IPS-15b (cell line): ENCODE measurements at regions not wholly inside any gene's neighbourhood (a gene's known extent, or its start where the extent isn't known, plus 50 kb on each side); places are given as distances from the start of the nearest gene placed in this dataset.

Experiments used
- H3K27me3 ChIP-seq: one replicate; pipeline ENCODE4 v1.6.1; 2013; ENCODE audit warnings: low read length; ENCODE audit not compliant: control insufficient read depth, insufficient read depth
- H3K36me3 ChIP-seq: one replicate; pipeline ENCODE4 v1.6.1; 2013; ENCODE audit warnings: low read length; ENCODE audit not compliant: control insufficient read depth, insufficient read depth
- H3K4me1 ChIP-seq: one replicate; pipeline ENCODE4 v1.6.1; 2013; ENCODE audit warnings: mild to moderate bottlenecking, low read length; ENCODE audit not compliant: control insufficient read depth, insufficient read depth
- H3K4me3 ChIP-seq: one replicate; pipeline ENCODE4 v1.5.1; 2013; ENCODE audit warnings: low read depth, low read length
- H3K9ac ChIP-seq: one replicate; pipeline ENCODE4 v1.6.1; 2013; ENCODE audit warnings: low read depth, mild to moderate bottlenecking, low read length
- H3K9me3 ChIP-seq: one replicate; pipeline ENCODE4 v1.6.1; 2013; ENCODE audit warnings: mild to moderate bottlenecking, low read length; ENCODE audit not compliant: control insufficient read depth, insufficient read depth

GRCh38 chr5:125559296-125559695 is 812.9 kb upstream of the ZNF608 start:
- Histone ChIP-seq H3K27me3 (no peaks in the 10 kb centered on the region), H3K4me1 (no peaks in the 10 kb centered on the region), H3K36me3 (no peaks in the 10 kb centered on the region), H3K9me3 (no peaks in the 10 kb centered on the region), H3K4me3 (no peak overlapping the region), H3K9ac (no peak overlapping the region)

- Histone ChIP-seq H3K27me3 (no peaks in the 10 kb centered on the region), H3K36me3 (no peaks in the 10 kb centered on the region), H3K4me3 (no peak overlapping the region), H3K4me1 (no peaks in the 10 kb centered on the region), H3K9me3 (no peaks in the 10 kb centered on the region), H3K9ac (no peak overlapping the region)
These were observed 814.2 kb upstream of the ZNF608 start for GRCh38 chr5:125560476-125561225.

GRCh38 chr5:125564317-125564975 is 818.0 kb upstream of the ZNF608 start:
- H3K9ac ChIP-seq = peak overlapping the region; percentile 24
- no peaks in the 10 kb centered on the region for H3K27me3 ChIP-seq
- H3K36me3 ChIP-seq = no peaks in the 10 kb centered on the region
- no peaks in the 10 kb centered on the region for H3K4me1 ChIP-seq
- no peak overlapping the region for H3K4me3 ChIP-seq
- peaks cover 8% of the 10 kb centered on the region for H3K9me3 ChIP-seq

- Histone ChIP-seq H3K9me3 (no peaks in the 10 kb centered on the region), H3K36me3 (no peaks in the 10 kb centered on the region), H3K4me1 (no peaks in the 10 kb centered on the region), H3K4me3 (no peak overlapping the region), H3K9ac (no peak overlapping the region), H3K27me3 (no peaks in the 10 kb centered on the region)
These were observed 828.1 kb upstream of the ZNF608 start for GRCh38 chr5:125574491-125575044.

GRCh38 chr5:125575171-125575890 is 828.9 kb upstream of the ZNF608 start:
- Histone ChIP-seq H3K4me1 (no peaks in the 10 kb centered on the region), H3K4me3 (no peak overlapping the region), H3K36me3 (no peaks in the 10 kb centered on the region), H3K27me3 (no peaks in the 10 kb centered on the region), H3K9me3 (no peaks in the 10 kb centered on the region), H3K9ac (no peak overlapping the region)

- Histone ChIP-seq H3K4me3 (no peak overlapping the region), H3K36me3 (no peaks in the 10 kb centered on the region), H3K9me3 (no peaks in the 10 kb centered on the region), H3K4me1 (no peaks in the 10 kb centered on the region), H3K27me3 (no peaks in the 10 kb centered on the region), H3K9ac (no peak overlapping the region)
These were observed 829.6 kb upstream of the ZNF608 start for GRCh38 chr5:125575891-125576505.

- Histone ChIP-seq H3K36me3 (no peaks in the 10 kb centered on the region), H3K4me1 (no peaks in the 10 kb centered on the region), H3K9me3 (no peaks in the 10 kb centered on the region), H3K9ac (no peak overlapping the region), H3K4me3 (no peak overlapping the region), H3K27me3 (no peaks in the 10 kb centered on the region)
These were observed 830.4 kb upstream of the ZNF608 start for GRCh38 chr5:125576822-125577221.

GRCh38 chr5:125578551-125578950 is 832.1 kb upstream of the ZNF608 start:
- H3K36me3 ChIP-seq = no peaks in the 10 kb centered on the region
- H3K9me3 ChIP-seq = no peaks in the 10 kb centered on the region
- H3K4me1 ChIP-seq = no peaks in the 10 kb centered on the region
- no peak overlapping the region for H3K4me3 ChIP-seq
- no peaks in the 10 kb centered on the region for H3K27me3 ChIP-seq
- no peak overlapping the region for H3K9ac ChIP-seq

GRCh38 chr5:125579182-125579581 is 832.7 kb upstream of the ZNF608 start:
- Histone ChIP-seq H3K27me3 (no peaks in the 10 kb centered on the region), H3K36me3 (no peaks in the 10 kb centered on the region)

GRCh38 chr5:125581311-125581710 is 834.9 kb upstream of the ZNF608 start:
- H3K9ac ChIP-seq = no peak overlapping the region
- H3K9me3 ChIP-seq = no peaks in the 10 kb centered on the region
- H3K36me3 ChIP-seq = no peaks in the 10 kb centered on the region
- no peaks in the 10 kb centered on the region for H3K4me1 ChIP-seq
- H3K4me3 ChIP-seq = no peak overlapping the region
- H3K27me3 ChIP-seq = no peaks in the 10 kb centered on the region

More at GRCh38 chr5:125579182-125579581, 832.7 kb upstream of the ZNF608 start:
- H3K4me1 ChIP-seq = no peaks in the 10 kb centered on the region
- H3K4me3 ChIP-seq = no peak overlapping the region
- no peak overlapping the region for H3K9ac ChIP-seq
- H3K9me3 ChIP-seq = no peaks in the 10 kb centered on the region

- Histone ChIP-seq H3K4me1 (no peaks in the 10 kb centered on the region), H3K9me3 (no peaks in the 10 kb centered on the region), H3K4me3 (no peak overlapping the region), H3K36me3 (no peaks in the 10 kb centered on the region), H3K27me3 (no peaks in the 10 kb centered on the region), H3K9ac (no peak overlapping the region)
These were observed 835.9 kb upstream of the ZNF608 start for GRCh38 chr5:125582352-125582751.
